Activated CD4-positive, alpha-beta T cell treated with anti-CD3 and anti-CD28 coated beads, Interleukin-2, amount 50 U/mL, for 16 hours (primary cell): ENCODE measurements at regions not wholly inside any gene's neighbourhood (a gene's known extent, or its start where the extent isn't known, plus 50 kb on each side); places are given as distances from the start of the nearest gene placed in this dataset.
"Not testable (repeated sequence)": the region's sequence is repeated elsewhere in the genome, so short reads cannot be mapped to it uniquely, and the experiment has no call there.

ENCODE experiments used
- DNase-seq: peaks from one replicate; pipeline ENCODE4 v3.0.0-alpha.2; 2020

DNA sequence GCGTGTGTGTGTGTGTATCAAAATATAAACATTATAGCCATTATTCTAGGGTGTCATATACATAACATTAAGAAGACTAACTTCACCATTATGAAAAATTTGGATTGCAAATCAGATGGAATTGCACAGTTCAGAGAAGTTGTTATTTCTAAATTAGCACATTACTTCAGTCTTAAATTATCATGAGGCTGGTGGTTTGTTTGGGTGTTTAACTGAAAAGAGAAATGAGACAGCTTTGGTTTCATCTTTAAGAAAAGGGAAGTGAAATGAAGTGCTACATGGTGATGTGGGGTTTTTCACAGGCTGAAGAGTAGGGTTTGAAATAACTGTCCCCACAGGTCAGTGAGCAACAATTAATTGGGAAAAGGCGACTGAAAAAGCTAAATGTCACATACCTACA, 161.2 kb upstream of the XIRP2 start:
- no peak for DNase-seq

GRCh38 chr2:166725927-166726924, 162.1 kb upstream of the XIRP2 start:
- DNase-seq = no peak

- no peak for DNase-seq
Observed at GRCh38 chr2:166716968-166717367, 171.3 kb upstream of the XIRP2 start.

- DNase-seq = no peak
Observed at GRCh38 chr2:166700079-166700478, 188.2 kb upstream of the XIRP2 start.

DNA sequence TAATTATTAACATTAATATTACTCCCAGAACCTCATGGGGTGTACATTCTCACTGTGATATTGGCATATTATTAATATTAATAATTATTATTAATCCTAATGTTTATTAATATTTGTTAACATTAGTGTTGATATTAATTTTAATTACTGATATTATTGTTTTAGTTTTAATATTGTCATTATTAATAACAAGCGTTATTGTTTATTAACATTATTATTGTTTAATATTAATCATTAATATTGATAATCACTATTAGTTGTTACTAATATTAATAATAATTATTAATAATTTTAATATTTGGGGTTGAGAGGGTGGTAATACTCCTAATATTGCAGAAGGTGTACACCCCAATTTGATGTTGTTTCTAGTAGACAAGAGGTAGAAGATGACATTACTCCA, 193.1 kb upstream of the XIRP2 start:
- no peak for DNase-seq

- not testable (repeated sequence) for DNase-seq
Observed at GRCh38 chr2:166686057-166686456, 192.0 kb upstream of the SCN7A start.

GRCh38 chr2:166677996-166678395, 183.9 kb upstream of the SCN7A start:
- no peak for DNase-seq

- no peak for DNase-seq
Observed at GRCh38 chr2:166676716-166677115, 182.7 kb upstream of the SCN7A start.

DNA sequence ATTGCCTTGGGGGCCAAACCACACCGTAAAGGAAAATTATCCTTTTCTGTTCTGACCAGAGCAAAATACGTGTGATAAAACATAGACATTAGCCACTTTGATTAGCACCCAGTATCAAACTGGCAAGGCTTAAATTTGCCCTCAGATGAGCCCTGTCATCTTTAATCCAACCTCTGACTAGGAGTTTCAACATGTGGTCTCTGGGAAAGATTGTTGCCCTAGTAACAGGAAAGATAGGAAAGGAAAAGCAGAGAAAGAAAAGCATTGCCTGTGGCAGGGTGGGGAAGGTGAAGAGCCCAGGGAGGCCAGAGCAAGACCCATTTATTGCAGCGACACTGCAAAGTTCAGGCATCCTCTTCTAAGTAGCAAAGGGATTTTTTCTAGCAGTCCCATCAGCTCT, 181.5 kb upstream of the SCN7A start:
- DNase-seq = no peak

GRCh38 chr2:166673986-166674385, 179.9 kb upstream of the SCN7A start:
- no peak for DNase-seq

DNA sequence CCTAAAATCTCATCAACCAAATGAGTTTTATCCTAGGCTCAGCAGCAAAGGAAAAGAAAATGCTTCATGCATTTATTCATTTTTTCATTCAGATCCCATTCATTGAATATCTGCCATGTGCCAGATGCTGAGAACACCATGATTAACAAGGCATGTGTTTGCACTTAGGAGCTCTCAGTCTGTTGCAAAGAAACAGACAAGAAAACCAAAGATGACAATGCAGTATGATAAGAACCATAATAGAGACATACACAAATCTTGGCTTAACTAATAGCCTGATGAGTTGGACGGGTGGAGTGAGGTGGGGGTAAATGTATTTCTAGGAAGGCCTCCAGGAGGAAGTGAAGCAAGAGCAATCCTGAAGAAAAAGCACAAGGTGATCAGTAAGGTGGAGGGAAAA, 177.8 kb upstream of the SCN7A start:
- no peak for DNase-seq

DNA sequence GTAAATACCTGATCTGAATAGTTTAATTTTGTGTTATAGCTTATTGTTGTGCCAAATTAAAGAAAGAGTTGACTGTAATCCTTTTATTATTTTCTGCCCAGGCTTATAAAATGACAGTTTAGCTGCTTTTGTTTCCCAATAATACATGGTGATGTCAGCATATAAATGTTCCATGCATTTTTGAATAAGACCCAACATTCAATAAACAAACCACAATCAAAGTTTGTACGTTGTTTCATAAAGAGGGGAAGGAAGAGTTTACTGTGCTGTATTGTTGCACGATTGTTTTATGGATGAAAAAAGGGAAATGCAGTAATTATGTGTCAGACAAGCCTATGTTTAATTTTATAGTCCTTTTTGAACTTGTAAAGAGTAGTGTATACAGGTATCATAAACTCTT, 177.2 kb upstream of the SCN7A start:
- no peak for DNase-seq

- DNase-seq = no peak
Observed at GRCh38 chr2:166665991-166666940, 172.2 kb upstream of the SCN7A start.

DNA sequence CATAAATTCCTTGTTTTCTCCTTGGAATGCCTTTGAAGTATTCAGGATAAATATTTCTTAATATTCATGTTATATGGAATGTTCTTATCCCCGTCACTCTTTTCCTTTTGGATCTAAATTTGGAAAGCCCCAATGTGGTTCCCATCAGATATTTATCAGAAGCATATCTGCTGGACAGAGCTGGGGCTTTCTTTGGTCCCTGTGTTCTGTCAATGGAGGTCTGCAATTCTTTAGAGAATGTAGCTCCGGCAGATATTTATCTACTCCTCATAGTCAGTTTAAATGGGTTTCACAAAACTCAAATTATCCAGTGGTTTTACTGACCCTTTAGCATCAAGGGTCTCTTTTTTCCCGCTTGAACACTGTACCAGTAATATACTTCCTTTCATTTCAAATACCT, 167.8 kb upstream of the SCN7A start:
- no peak for DNase-seq

DNA sequence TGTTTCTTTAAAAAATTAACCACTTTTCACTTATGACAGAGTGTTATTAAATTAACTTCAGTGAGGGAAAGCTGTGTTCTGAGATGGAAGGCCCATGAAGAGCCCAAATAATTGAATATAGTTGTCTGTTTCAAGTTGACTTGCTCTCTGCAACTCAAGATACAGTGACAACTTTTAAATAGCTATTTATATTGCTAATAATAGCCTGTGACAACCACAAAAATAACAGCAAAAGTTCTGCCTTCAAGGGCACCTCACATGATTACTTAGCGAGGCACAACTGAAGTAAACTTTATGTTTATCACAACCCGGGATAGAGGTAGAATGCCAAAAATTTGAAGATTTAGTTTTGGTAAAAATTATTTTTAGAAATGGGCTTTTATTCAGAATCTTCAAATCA, 167.3 kb upstream of the SCN7A start:
- DNase-seq = no peak

DNA sequence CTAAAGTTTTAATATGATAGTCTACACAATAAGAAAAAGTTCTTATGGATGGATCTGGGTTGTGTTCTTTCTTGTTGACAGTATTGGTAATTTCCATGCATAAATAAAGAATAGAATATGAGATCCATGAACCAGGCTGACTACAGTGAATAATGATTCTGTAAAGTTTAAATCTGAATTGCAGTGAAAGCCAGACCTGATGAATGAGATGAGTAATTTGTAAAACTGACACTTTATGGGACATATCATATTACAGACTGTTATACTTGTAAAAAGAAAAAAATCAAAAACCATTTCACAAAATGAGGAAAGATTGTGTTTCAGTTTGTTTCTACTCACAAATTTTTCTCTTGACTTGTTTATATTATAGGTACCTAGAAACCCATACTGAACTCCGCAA, 164.9 kb upstream of the SCN7A start:
- no peak for DNase-seq

GRCh38 chr2:166653185-166653813, 159.2 kb upstream of the SCN7A start:
- no peak for DNase-seq

DNA sequence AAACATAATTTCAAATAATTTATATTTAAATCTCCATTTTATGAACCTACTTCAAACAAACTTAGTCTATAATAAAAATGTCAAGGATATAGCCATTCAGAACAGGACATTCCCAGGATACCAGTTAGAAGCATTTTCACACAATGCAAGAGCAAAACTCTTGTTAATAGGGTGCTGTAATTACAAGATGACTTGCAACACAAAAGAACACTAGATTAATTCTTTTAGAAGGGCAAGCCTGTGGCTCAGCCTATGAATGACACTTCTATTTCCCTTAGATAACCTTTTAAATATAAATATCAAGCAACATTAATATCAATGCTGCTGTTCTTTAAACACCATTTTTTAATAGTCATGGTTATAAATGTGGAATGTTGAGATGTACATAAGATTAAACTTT, 157.9 kb upstream of the SCN7A start:
- DNase-seq = no peak

- no peak for DNase-seq
Observed at GRCh38 chr2:166651080-166651675, 157.1 kb upstream of the SCN7A start.

DNA sequence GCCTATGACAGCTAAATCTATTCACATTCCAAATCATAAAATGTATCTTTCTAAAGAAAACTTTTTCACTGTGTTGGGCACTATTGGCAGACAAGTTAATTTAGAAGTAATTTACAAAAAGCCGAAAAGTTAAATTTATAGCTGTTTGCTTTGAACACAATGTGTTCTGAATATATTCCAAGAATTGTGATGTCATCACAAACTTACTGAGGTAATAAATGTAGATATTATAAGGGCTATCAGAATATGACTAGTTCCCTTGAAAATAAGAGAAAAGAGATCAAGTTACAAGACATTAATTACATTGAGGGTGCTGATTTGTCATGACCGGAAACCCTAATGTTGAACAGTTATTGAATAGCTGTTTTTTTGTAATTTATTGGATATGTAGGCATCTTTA, 153.9 kb upstream of the SCN7A start:
- no peak for DNase-seq

DNA sequence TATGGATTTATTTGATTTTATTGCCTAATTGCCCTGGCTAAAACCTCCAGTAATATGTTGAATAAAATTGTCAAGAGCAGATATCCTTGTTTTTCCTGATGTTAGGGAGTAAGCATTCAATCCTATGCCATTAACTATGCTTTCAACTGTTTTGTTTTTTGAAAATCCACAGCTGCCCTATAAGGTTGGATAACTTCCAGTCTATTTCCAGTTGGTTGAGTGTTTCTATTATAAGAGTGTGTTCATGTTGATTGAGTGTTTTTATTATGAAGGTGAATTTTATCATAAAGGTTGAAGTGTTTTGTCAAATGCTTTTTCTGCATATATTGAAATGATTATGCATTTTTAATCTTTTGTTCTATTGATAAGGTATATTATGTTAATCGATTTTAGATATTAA, 149.9 kb upstream of the SCN7A start:
- DNase-seq = no peak

GRCh38 chr2:166641516-166641915, 147.5 kb upstream of the SCN7A start:
- not testable (repeated sequence) for DNase-seq

DNA sequence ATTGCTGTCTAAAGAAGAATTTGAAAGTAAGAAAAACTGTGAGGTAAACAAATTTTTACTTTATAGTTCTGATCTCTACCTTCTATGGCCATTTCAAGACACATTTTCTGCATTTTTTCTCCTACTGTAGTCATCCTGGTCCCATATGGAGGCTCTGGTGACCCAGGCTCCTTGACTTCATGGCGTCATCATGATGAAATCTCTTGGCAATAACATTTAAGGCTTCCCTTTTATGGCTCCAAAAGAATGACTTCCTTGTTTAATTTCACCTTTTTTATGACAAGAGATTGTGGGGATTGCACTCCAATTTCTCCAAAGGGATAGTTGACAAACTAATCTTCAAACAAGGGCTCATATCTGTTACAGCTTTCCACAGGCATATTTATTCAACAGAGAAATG, 143.0 kb upstream of the SCN7A start:
- DNase-seq = no peak
